Fibroblast of the aortic adventitia (primary cell): ENCODE measurements at regions not wholly inside any gene's neighbourhood (a gene's known extent, or its start where the extent isn't known, plus 50 kb on each side); places are given as distances from the start of the nearest gene placed in this dataset.

ENCODE experiments used
- DNase-seq: peaks from one replicate; pipeline ENCODE4 v3.0.0-alpha.2; 2010; ENCODE audit warnings: low read depth
- H3K4me3 ChIP-seq: 2 replicates; pipeline ENCODE4 v1.5.1; 2011; ENCODE audit warnings: low read depth, mild to moderate bottlenecking, control low read depth, low read length, moderate library complexity
- TF ChIP-seq, protein P1 (sequence below): IDR thresholded peaks from 2 replicates; pipeline ENCODE4 v1.5.1; 2011; ENCODE audit warnings: mild to moderate bottlenecking, low read length, control low read depth, inconsistent platforms; ENCODE audit not compliant: insufficient read depth

DNA sequence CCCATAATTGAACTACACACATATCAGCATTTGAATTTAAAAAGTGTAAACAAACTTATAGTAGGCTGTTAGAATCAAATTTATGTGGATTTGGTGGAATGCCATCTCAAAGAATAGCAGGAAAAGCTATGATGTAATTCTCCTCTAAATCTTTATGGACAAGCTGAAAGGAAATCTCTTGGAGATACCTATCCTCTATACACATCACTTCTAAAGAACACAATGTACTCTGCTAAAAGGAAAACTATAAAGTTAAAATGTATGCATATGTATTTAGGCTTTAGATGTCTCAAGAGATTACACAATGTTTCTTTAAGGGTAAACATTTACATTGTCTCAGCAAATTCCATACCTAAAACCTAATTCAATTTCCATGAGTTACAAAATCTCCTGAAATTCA lies 323.3 kb downstream of the CRPPA start:
- TF ChIP-seq, protein P1, sequence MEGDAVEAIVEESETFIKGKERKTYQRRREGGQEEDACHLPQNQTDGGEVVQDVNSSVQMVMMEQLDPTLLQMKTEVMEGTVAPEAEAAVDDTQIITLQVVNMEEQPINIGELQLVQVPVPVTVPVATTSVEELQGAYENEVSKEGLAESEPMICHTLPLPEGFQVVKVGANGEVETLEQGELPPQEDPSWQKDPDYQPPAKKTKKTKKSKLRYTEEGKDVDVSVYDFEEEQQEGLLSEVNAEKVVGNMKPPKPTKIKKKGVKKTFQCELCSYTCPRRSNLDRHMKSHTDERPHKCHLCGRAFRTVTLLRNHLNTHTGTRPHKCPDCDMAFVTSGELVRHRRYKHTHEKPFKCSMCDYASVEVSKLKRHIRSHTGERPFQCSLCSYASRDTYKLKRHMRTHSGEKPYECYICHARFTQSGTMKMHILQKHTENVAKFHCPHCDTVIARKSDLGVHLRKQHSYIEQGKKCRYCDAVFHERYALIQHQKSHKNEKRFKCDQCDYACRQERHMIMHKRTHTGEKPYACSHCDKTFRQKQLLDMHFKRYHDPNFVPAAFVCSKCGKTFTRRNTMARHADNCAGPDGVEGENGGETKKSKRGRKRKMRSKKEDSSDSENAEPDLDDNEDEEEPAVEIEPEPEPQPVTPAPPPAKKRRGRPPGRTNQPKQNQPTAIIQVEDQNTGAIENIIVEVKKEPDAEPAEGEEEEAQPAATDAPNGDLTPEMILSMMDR, result no peak
- no peak for DNase-seq
- no peak overlapping the region for H3K4me3 ChIP-seq

DNA sequence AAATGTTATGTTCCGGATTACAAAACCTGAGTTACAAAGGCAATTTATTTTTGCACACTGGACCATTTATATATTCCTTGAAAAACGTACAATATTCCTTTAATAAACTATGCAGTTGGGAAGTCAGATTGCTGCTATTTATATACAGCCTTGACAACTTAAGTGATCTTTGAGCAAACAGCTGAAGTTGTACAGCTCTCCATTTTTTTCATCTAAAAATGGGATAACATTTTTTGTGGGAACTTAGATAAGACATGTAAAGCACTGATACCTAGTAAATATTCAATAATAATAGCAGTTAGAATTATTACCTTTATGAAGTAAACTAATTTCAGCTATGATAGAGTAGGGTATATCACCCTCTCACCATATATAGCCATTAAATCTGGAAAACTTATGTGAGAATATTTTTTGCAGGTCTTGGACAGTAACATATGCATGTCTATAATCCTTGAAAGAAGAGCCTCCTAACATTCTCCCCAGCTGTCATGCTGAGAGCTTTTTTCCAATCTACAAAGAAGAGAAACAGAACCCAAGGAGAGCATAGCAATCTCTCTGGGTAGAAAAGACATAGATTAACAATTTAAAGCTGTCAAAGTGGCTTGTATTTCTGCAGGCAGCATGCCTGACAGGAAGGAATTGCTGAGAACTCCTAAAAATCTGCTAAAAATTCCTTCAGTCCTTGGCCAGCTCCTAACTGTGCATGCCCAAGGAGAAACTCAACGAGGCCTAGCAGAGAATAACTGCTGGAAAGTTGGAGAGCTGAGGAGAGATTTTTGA lies 326.0 kb downstream of the CRPPA start:
- TF ChIP-seq, protein P1, result no peak
- peak; percentile 13 for DNase-seq
- no peak overlapping the region for H3K4me3 ChIP-seq

DNA sequence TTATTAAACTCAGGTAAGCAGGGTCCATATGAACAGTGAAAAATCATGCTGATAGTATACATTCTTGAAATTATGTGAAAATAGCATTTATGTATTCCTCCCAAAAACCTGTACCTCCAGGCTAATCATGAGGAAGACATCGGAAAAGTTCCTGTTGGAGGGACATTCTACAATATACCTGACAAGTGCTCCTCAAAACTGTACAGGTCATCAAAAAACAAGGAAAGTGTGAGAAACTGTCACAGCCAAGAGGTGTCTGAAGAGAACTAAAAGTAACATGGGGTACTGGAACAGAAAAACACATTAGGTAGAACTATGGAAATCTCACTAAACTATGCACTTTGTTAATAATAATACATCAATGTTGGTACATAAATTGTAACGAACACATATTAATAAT lies 326.7 kb downstream of the CRPPA start:
- no peak for DNase-seq
- H3K4me3 ChIP-seq, result no peak overlapping the region
- TF ChIP-seq, protein P1, result no peak

DNA sequence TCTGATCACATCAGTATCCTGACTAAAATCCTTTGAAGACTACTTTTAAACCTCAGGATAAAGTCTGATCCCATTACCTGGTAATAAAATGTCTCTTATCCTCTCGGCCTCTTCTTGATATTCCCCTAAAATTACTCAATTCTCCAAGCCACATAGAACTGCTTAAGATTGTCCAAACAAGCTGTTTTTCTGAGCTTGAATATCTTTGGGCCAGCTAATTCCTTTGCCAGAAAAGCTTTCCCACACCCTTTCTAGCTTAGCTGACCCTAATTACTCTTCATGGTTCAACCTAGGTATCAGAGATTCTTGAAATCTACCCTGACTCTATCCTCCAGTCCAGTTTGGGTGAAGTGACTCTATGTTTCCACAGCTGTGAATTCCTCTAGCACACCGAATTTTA lies 328.6 kb downstream of the CRPPA start:
- H3K4me3 ChIP-seq, result no peak overlapping the region
- TF ChIP-seq, protein P1, result no peak
- DNase-seq, result no peak

DNA sequence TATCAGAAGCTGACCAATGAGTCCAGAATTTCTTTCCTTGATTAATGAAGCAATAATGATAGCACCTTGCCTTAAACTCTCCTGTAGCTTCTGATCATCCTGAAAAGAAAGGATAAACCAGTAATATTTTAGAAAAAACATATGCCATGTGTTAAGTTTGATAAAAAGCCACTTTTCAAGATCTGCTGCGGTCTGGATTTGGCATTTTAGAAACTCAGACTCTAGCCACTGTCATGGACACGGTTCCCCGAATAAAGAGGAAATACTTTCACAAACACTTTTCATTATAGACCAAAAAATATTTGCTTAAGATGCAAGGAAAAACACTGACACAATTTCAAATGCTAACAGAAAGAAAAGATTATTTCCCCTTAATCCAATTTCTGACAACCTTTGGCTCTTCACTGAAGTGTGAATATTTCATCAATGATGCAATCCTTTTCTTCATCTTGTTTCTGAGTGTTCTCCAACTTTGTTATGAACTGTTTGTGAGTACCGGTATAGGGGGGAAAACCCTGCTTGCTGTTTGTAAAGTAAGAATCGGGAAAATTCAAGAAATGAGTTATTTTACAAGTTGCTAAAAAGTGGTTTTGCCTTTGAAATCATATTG lies 329.5 kb downstream of the CRPPA start:
- DNase-seq, result peak; percentile 26
- no peak overlapping the region for H3K4me3 ChIP-seq
- TF ChIP-seq, protein P1, result no peak

DNA sequence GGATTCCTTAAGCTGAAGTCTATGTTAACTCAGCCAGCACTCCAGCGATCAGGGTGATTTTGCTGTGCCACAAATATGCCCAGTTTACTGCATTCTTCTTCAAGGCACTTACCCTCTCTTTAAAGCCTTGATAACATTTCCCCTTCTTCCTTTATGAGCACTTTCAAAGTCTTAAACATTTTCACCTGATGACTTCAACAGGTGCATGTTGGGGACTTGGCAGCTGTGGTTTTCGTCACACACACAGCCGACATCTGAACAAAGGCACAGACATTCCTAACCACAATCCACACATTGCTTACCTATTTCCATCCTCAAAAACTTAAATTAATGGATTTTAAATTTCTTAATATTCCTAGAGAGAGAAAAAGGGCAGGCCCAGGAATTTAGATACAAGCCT lies 331.5 kb downstream of the CRPPA start:
- no peak for DNase-seq
- TF ChIP-seq, protein P1, result no peak
- no peak overlapping the region for H3K4me3 ChIP-seq
